ENCODE measurements at regions not wholly inside any gene's neighbourhood (a gene's known extent, or its start where the extent isn't known, plus 50 kb on each side); places are given as distances from the start of the nearest gene placed in this dataset.

- no peak overlapping the region for H3K27ac ChIP-seq (ENCODE audit: low read length, poor library complexity, severe bottlenecking)
- no peak overlapping the region for H3K4me2 ChIP-seq (ENCODE audit: low read length, poor library complexity, severe bottlenecking)
- no peak overlapping the region for H4K8ac ChIP-seq (ENCODE audit: low read length)
- 34% methylated on average over 2 of the region's 3 CpGs for WGBS
- H2BK15ac ChIP-seq (ENCODE audit: low read depth, poor library complexity, severe bottlenecking), result no peak overlapping the region
- no peaks in the 10 kb centered on the region for H3K27me3 ChIP-seq (ENCODE audit: control insufficient read depth in 1 of 2, insufficient read depth in 1 of 2, low read length in 2 of 2)
- H3K14ac ChIP-seq (ENCODE audit: low read length in 2 of 2), result no peak overlapping the region
- no peak overlapping the region for H2AK5ac ChIP-seq (ENCODE audit: low read length, severe bottlenecking)
- no peak overlapping the region for H3K18ac ChIP-seq (ENCODE audit: low read depth in 1 of 2, low read length in 2 of 2)
- H2BK120ac ChIP-seq (ENCODE audit: low read depth, low read length), result no peak overlapping the region
- H3K9ac ChIP-seq (ENCODE audit: low read length), result no peak overlapping the region
- H3K79me1 ChIP-seq (replicated peaks; ENCODE audit: low read length, poor library complexity, severe bottlenecking), result no peaks in the 10 kb centered on the region
- no peaks in the 10 kb centered on the region for H3K9me3 ChIP-seq (ENCODE audit: control insufficient read depth, low read length)
- no peaks in the 10 kb centered on the region for H3K36me3 ChIP-seq (ENCODE audit: control insufficient read depth in 1 of 2, insufficient read depth in 2 of 2, low read depth in 1 of 2, low read length in 2 of 2)
- H3K4me3 ChIP-seq (ENCODE audit: insufficient read depth in 1 of 2, low read depth in 1 of 2, low read length in 2 of 2), result no peak overlapping the region
- DNase-seq, result no peak
- no peak overlapping the region for H2AFZ ChIP-seq (ENCODE audit: low read depth, low read length)
- no peak overlapping the region for H2BK5ac ChIP-seq (ENCODE audit: low read depth, low read length, poor library complexity, severe bottlenecking)
- no peak overlapping the region for H3K4ac ChIP-seq (ENCODE audit: low read depth in 1 of 2, low read length in 2 of 2)
- no peak overlapping the region for H3K23ac ChIP-seq (ENCODE audit: low read length in 2 of 2)
- no peak overlapping the region for H2BK12ac ChIP-seq (ENCODE audit: low read length in 2 of 2)
- H3K4me1 ChIP-seq (ENCODE audit: control insufficient read depth, insufficient read depth, low read depth, low read length), result no peaks in the 10 kb centered on the region
- H4K91ac ChIP-seq (ENCODE audit: low read length), result no peak overlapping the region
These were observed 120.8 kb upstream of the DSCAM start for GRCh38 chr21:40967771-40968170.

GRCh38 chr21:40972151-40972550, 125.2 kb upstream of the DSCAM start:
- Histone ChIP-seq H2BK120ac (ENCODE audit: low read depth, low read length) (no peak overlapping the region), H3K4me1 (ENCODE audit: control insufficient read depth, insufficient read depth, low read depth, low read length) (no peaks in the 10 kb centered on the region), H3K4ac (ENCODE audit: low read depth in 1 of 2, low read length in 2 of 2) (no peak overlapping the region), H3K79me1 (replicated peaks; ENCODE audit: low read length, poor library complexity, severe bottlenecking) (no peaks in the 10 kb centered on the region), H3K23ac (ENCODE audit: low read length in 2 of 2) (no peak overlapping the region), H3K4me2 (ENCODE audit: low read length, poor library complexity, severe bottlenecking) (no peak overlapping the region), H4K8ac (ENCODE audit: low read length) (no peak overlapping the region), H2BK5ac (ENCODE audit: low read depth, low read length, poor library complexity, severe bottlenecking) (no peak overlapping the region), H3K36me3 (ENCODE audit: control insufficient read depth in 1 of 2, insufficient read depth in 2 of 2, low read depth in 1 of 2, low read length in 2 of 2) (no peaks in the 10 kb centered on the region), H3K9ac (ENCODE audit: low read length) (no peak overlapping the region), H4K91ac (ENCODE audit: low read length) (no peak overlapping the region), H2AK5ac (ENCODE audit: low read length, severe bottlenecking) (no peak overlapping the region), H3K14ac (ENCODE audit: low read length in 2 of 2) (no peak overlapping the region), H3K27me3 (ENCODE audit: control insufficient read depth in 1 of 2, insufficient read depth in 1 of 2, low read length in 2 of 2) (no peaks in the 10 kb centered on the region), H2AFZ (ENCODE audit: low read depth, low read length) (no peak overlapping the region), H3K18ac (ENCODE audit: low read depth in 1 of 2, low read length in 2 of 2) (no peak overlapping the region), H3K4me3 (ENCODE audit: insufficient read depth in 1 of 2, low read depth in 1 of 2, low read length in 2 of 2) (no peak overlapping the region), H2BK12ac (ENCODE audit: low read length in 2 of 2) (no peak overlapping the region), H3K9me3 (ENCODE audit: control insufficient read depth, low read length) (peaks cover 16% of the 10 kb centered on the region), H2BK15ac (ENCODE audit: low read depth, poor library complexity, severe bottlenecking) (no peak overlapping the region), H3K27ac (ENCODE audit: low read length, poor library complexity, severe bottlenecking) (no peak overlapping the region)
- no peak for DNase-seq
- 18% methylated on average over 1 of the region's 2 CpGs for WGBS

- Histone ChIP-seq H3K27me3 (ENCODE audit: control insufficient read depth in 1 of 2, insufficient read depth in 1 of 2, low read length in 2 of 2) (no peaks in the 10 kb centered on the region), H2BK15ac (ENCODE audit: low read depth, poor library complexity, severe bottlenecking) (no peak overlapping the region), H3K4me1 (ENCODE audit: control insufficient read depth, insufficient read depth, low read depth, low read length) (no peaks in the 10 kb centered on the region), H2BK12ac (ENCODE audit: low read length in 2 of 2) (no peak overlapping the region), H3K14ac (ENCODE audit: low read length in 2 of 2) (no peak overlapping the region), H3K18ac (ENCODE audit: low read depth in 1 of 2, low read length in 2 of 2) (no peak overlapping the region), H3K4me2 (ENCODE audit: low read length, poor library complexity, severe bottlenecking) (no peak overlapping the region), H2BK5ac (ENCODE audit: low read depth, low read length, poor library complexity, severe bottlenecking) (no peak overlapping the region), H2AK5ac (ENCODE audit: low read length, severe bottlenecking) (no peak overlapping the region), H3K23ac (ENCODE audit: low read length in 2 of 2) (no peak overlapping the region), H4K8ac (ENCODE audit: low read length) (no peak overlapping the region), H3K36me3 (ENCODE audit: control insufficient read depth in 1 of 2, insufficient read depth in 2 of 2, low read depth in 1 of 2, low read length in 2 of 2) (no peaks in the 10 kb centered on the region), H3K4ac (ENCODE audit: low read depth in 1 of 2, low read length in 2 of 2) (no peak overlapping the region), H3K9ac (ENCODE audit: low read length) (no peak overlapping the region), H4K91ac (ENCODE audit: low read length) (no peak overlapping the region), H3K4me3 (ENCODE audit: insufficient read depth in 1 of 2, low read depth in 1 of 2, low read length in 2 of 2) (no peak overlapping the region), H3K9me3 (ENCODE audit: control insufficient read depth, low read length) (peaks cover 24% of the 10 kb centered on the region), H2BK120ac (ENCODE audit: low read depth, low read length) (no peak overlapping the region), H3K79me1 (replicated peaks; ENCODE audit: low read length, poor library complexity, severe bottlenecking) (no peaks in the 10 kb centered on the region), H3K27ac (ENCODE audit: low read length, poor library complexity, severe bottlenecking) (no peak overlapping the region), H2AFZ (ENCODE audit: low read depth, low read length) (no peak overlapping the region)
- no peak for DNase-seq
These were observed 129.5 kb upstream of the DSCAM start for GRCh38 chr21:40976198-40977109.

GRCh38 chr21:40985370-40985769, 138.4 kb upstream of the DSCAM start:
- Histone ChIP-seq H3K79me1 (replicated peaks; ENCODE audit: low read length, poor library complexity, severe bottlenecking) (no peaks in the 10 kb centered on the region), H3K27ac (ENCODE audit: low read length, poor library complexity, severe bottlenecking) (no peak overlapping the region), H2BK5ac (ENCODE audit: low read depth, low read length, poor library complexity, severe bottlenecking) (no peak overlapping the region), H4K91ac (ENCODE audit: low read length) (no peak overlapping the region), H2AFZ (ENCODE audit: low read depth, low read length) (no peak overlapping the region), H3K18ac (ENCODE audit: low read depth in 1 of 2, low read length in 2 of 2) (no peak overlapping the region), H3K9ac (ENCODE audit: low read length) (no peak overlapping the region), H4K8ac (ENCODE audit: low read length) (no peak overlapping the region), H3K4ac (ENCODE audit: low read depth in 1 of 2, low read length in 2 of 2) (no peak overlapping the region), H2BK12ac (ENCODE audit: low read length in 2 of 2) (no peak overlapping the region), H3K9me3 (ENCODE audit: control insufficient read depth, low read length) (peaks cover 20% of the 10 kb centered on the region), H2AK5ac (ENCODE audit: low read length, severe bottlenecking) (no peak overlapping the region), H2BK120ac (ENCODE audit: low read depth, low read length) (no peak overlapping the region), H3K36me3 (ENCODE audit: control insufficient read depth in 1 of 2, insufficient read depth in 2 of 2, low read depth in 1 of 2, low read length in 2 of 2) (no peaks in the 10 kb centered on the region), H3K4me1 (ENCODE audit: control insufficient read depth, insufficient read depth, low read depth, low read length) (no peaks in the 10 kb centered on the region), H2BK15ac (ENCODE audit: low read depth, poor library complexity, severe bottlenecking) (no peak overlapping the region), H3K14ac (ENCODE audit: low read length in 2 of 2) (no peak overlapping the region), H3K23ac (ENCODE audit: low read length in 2 of 2) (no peak overlapping the region), H3K27me3 (ENCODE audit: control insufficient read depth in 1 of 2, insufficient read depth in 1 of 2, low read length in 2 of 2) (no peaks in the 10 kb centered on the region), H3K4me3 (ENCODE audit: insufficient read depth in 1 of 2, low read depth in 1 of 2, low read length in 2 of 2) (no peak overlapping the region), H3K4me2 (ENCODE audit: low read length, poor library complexity, severe bottlenecking) (no peak overlapping the region)
- no peak for DNase-seq
- WGBS, result 92% methylated on average over 2 of the region's 4 CpGs

Measured in mesenchymal stem cell (in vitro differentiated cells and primary cell).